Testis (tissue), 2 donors: ENCODE measurements at regions not wholly inside any gene's neighbourhood (a gene's known extent, or its start where the extent isn't known, plus 50 kb on each side); places are given as distances from the start of the nearest gene placed in this dataset.

Experiments
- POLR2A ChIP-seq: fragments of 450-650 bp; IDR thresholded peaks from one replicate; pipeline ENCODE4 v1.6.1; 2017; ENCODE audit warnings: antibody characterized with exemption, mild to moderate bottlenecking, moderate library complexity
- TF ChIP-seq, protein P1 (sequence below), 3 experiments: fragments of 450-650 bp in 2 of 3; fragments of 200-600 bp in 1 of 3; sonication (generic) in 1 of 3; IDR thresholded peaks; one replicate each; pipeline ENCODE4 v1.5.1; 2016 to 2019; ENCODE audit warnings: antibody characterized with exemption in 3 of 3, mild to moderate bottlenecking in 2 of 3, moderate library complexity in 1 of 3

DNA sequence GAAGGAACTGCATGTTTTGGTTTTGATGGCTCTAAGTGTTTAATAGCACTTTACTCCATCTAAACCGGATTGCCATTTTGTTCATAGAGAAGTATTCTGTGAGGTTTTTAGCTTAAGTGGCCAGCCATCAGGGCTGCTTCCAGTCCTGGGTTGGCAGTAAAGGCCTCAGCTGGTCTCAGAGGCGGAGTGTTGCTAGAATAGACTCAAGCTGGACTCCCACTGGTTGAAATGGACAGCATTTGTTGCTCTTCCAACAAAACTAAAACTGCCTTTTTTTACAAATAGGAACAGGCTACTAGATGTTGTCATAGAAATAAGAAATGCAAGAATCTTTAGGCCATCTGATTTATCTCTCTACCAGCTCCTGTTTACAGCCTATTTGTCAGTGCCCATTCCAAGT lies 126.4 kb downstream of the MAIP1 start:
- TF ChIP-seq, protein P1, sequence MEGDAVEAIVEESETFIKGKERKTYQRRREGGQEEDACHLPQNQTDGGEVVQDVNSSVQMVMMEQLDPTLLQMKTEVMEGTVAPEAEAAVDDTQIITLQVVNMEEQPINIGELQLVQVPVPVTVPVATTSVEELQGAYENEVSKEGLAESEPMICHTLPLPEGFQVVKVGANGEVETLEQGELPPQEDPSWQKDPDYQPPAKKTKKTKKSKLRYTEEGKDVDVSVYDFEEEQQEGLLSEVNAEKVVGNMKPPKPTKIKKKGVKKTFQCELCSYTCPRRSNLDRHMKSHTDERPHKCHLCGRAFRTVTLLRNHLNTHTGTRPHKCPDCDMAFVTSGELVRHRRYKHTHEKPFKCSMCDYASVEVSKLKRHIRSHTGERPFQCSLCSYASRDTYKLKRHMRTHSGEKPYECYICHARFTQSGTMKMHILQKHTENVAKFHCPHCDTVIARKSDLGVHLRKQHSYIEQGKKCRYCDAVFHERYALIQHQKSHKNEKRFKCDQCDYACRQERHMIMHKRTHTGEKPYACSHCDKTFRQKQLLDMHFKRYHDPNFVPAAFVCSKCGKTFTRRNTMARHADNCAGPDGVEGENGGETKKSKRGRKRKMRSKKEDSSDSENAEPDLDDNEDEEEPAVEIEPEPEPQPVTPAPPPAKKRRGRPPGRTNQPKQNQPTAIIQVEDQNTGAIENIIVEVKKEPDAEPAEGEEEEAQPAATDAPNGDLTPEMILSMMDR (IDR thresholded peaks at IDR 0.05), result no peak
- TF ChIP-seq POLR2A, result no peak
